T-helper 1 cell treated with Interleukin-12 subunit alpha and Interleukin-12 subunit beta and Interleukin-4 antibody, amounts not matched to agents 30 ng/mL and 1 ng/mL, for 36 hours (primary cell): ENCODE measurements at regions not wholly inside any gene's neighbourhood (a gene's known extent, or its start where the extent isn't known, plus 50 kb on each side); places are given as distances from the start of the nearest gene placed in this dataset.

Source experiments
- intact Hi-C: fragments of 100-400 bp; cut with micrococcal nuclease; formaldehyde crosslinking; loops from one replicate; pipeline ENCODE4 v1.15.1; 2024

DNA sequence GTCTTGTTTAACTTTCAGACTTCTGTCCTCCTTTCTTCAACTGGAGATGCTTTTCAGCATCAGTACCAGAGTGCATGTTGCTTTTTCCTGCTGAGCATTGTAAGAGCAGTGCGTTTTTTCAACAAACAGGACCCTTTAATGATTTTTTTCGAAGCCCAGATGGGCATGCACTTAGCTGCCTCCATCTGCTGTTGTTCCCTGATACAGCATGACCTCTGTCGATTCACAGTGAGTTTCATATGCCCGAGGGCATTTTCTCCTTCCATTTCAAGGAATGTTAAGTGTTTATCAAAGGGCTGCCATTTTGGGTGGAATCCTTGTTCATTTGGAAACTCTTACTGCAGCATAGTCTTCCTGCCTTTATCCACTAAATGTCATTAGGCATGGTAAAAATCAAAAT is 428.6 kb downstream of the DTHD1 start:
- intact Hi-C loops, result no loop called here

DNA sequence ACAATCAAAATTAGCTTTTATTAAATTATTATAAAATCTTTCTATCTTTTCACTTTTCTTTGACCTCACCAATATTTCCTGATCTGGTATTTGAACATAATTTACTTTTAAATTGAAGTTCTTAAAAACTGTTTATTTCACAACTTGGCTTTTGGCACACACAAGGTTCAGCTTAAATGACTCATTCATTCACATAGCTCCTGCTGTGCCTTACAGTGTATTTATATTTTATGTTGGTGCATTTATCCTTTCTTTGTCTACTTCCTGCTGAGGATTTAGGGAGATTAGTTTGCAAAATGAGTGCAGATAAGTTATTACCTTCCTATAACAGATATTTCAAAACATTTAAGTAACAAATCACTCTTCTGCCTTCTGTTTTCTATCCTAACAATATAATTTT is 430.6 kb downstream of the DTHD1 start:
- intact Hi-C loops, result no loop called here

GRCh38 chr4:36716874-36717273 is 435.5 kb downstream of the DTHD1 start:
- intact Hi-C loops, result no loop called here

GRCh38 chr4:36719425-36719824 is 438.0 kb downstream of the DTHD1 start:
- intact Hi-C loops, result no loop called here

- intact Hi-C loops, result no loop called here
Measured at GRCh38 chr4:36722986-36723385, 441.6 kb downstream of the DTHD1 start.

DNA sequence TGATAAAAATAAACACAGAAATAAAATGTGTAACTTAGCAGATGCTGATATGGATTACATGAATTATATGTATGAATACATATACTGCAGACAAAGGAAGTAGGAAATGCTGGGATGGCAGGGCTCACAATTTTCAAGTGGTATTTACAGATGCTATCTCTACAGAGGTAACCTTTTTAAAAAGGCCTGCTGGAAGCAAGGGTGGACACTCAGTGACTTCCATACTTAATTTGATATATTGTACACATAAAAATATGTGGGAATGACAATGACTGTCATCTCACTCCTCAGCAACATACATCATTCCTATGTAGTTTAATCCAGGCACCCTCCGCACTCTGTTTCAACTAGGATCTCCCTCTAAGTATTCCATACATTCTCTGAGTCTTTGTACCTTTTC is 452.9 kb downstream of the DTHD1 start:
- intact Hi-C loops, result no loop called here

DNA sequence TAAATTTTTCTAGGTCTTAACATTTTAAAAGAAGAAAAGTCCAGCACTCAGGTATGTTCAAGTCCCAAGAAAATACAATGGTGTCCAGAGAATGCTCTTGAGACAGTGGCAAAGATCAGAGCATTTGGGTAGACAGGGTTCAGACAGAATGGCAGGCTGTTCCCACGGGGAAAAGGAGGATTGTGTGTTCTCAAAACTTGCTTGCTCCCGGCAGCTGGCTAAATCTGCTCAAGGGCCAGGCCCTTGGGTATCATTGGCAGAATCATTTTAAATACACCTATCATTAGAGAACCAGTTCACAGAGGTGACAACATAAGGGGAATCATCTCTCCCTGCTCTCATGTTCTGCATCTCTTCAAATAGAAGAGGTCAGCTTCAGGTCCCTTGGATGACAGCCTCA is 456.3 kb downstream of the DTHD1 start:
- intact Hi-C loops, result no loop called here

DNA sequence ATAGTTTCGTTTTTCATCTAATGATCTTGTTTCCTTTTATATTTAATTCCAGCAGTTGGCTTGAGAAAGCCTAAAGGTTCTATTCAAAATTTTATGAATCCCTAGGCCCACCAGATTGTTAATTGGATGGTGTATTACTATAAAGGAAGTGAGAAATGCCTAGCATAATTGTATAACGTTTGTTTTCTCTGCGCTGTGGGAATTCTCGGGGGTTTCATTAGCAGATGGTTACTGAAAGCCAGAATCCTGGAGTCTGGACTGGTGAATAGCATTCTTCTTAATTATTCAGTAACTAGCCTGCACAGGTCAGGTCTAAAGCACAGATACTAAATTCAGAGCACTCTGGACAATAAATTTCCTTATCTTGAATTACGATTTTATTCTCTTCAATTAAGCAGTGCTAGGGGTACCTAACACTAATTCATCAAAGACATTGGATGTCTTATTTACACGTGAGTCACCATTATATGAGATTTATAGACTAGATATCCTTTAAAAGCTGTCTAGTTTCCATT is 459.4 kb downstream of the DTHD1 start:
- intact Hi-C loops, result no loop called here

GRCh38 chr4:36747277-36748129 is 466.1 kb downstream of the DTHD1 start:
- intact Hi-C loops, result no loop called here

GRCh38 chr4:36753048-36753447 is 471.6 kb downstream of the DTHD1 start:
- intact Hi-C loops, result no loop called here

GRCh38 chr4:36757580-36758311 is 476.3 kb downstream of the DTHD1 start:
- intact Hi-C loops, result no loop called here

GRCh38 chr4:36758312-36759178 is 477.1 kb downstream of the DTHD1 start:
- intact Hi-C loops, result no loop called here

DNA sequence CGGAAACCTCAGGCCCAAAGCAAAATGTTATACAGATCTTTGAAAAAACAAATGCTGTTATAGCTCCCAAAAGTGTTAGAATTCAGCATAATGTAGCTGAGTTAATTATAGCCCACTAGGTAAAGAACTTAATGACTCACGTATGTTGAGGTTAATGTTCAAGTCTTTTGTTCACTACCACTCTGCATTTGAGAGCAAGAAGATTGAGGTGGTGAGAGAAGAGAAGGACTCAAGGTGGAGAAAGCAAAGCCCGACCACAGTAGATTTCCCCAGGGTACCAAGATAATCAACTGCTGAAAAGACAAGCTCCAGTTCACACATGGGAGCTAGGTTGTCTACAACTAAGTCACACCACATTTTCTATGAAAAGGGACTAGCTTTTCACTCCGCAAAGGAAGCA is 480.2 kb downstream of the DTHD1 start:
- intact Hi-C loops, result no loop called here

GRCh38 chr4:36763814-36764213 is 480.7 kb upstream of the NWD2 start:
- intact Hi-C loops, result no loop called here

DNA sequence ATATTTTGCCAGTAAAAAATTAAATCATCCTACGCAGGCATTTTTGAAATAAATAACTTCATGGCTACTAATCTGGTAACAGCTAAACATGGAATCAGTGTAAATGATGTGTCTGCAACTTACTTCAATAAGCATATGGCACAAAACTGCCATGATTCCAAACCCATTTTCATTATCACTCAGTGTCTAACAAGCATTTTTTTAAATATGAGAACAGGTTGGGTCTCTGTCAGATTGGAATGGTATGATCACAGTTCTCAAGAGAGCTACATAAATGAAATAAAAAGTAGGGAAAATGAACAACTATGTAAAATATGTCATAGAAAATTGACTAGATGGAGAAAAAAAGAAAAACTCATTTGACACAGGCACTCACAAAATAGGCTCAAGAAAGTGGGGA is 476.9 kb upstream of the NWD2 start:
- intact Hi-C loops, result no loop called here

DNA sequence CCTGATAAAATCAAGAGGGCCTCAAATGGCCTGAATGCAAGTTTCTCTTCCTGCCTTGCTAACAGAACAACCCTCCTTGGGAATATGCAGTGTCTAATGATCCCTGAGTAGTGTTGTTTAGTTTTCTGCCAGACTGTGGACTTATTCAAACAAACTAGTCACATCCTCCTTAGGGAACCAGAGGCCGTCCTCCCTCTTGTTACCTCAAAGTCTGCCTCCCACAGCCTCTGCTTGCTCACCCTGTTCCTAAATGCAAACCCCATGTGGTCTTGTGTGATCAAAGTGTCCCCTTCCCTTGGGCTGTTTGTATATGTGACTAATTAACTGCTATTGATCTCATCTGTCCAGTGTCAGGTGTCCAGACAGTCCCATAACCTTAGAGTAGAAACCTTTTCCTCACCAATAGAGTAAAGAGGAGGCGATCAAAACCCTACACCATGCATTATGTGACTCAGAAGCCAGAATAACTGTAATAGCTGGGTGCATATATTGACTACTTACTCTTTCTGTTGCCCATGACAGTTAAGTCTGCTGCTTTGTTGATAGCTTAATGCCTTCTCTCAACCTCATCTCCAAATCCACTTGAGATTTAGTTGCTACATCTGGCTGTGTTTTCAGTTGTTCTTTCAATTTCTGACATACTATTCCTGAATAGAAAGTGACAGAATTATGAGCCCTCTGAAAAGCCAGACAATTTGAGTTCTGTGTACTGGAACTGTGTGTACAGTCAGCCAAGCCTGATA is 473.0 kb upstream of the NWD2 start:
- intact Hi-C loops, result no loop called here

GRCh38 chr4:36772154-36772516 is 472.4 kb upstream of the NWD2 start:
- intact Hi-C loops, result no loop called here

DNA sequence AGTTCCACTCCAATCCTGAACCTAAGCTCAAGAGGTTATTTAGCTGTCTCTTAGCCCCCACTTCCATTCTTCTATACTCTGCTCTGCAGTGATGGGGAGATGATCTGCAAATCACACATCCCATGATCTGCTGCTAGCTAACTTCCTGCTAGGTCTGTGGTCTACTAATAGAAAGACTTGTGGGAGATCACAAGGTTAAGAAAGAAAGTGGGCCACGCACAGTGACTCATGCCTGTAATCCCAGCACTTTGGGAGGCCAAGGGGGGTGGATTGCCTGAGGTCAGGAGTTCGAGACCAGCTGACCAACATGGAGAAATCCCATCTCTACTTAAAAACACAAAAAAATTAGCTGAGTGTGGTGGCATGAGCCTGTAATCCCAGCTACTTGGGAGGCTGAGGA is 471.1 kb upstream of the NWD2 start:
- intact Hi-C loops, result no loop called here

DNA sequence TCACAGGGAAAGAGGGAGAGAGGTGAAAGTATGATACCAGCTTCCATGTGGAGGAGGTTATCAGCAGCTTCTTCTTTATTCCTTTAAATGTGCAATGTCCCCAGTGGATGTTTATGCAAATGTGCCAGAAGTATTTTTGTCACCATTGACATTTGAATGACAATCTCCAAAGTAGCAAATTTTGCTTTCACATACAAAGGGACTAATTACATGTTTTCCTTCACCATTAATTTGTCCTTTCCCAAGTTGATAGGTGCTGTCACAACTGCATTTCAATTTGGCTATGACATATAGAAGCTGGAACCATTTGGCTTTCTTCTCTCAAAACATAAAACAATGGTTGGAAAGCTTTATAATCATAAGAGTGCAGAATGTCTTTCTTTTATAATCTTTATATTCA is 469.0 kb upstream of the NWD2 start:
- intact Hi-C loops, result no loop called here

- intact Hi-C loops, result no loop called here
Measured at GRCh38 chr4:36779601-36780000, 464.9 kb upstream of the NWD2 start.

- intact Hi-C loops, result no loop called here
Measured at GRCh38 chr4:36785973-36786372, 458.6 kb upstream of the NWD2 start.
